ENCODE measurements at regions not wholly inside any gene's neighbourhood (a gene's known extent, or its start where the extent isn't known, plus 50 kb on each side); places are given as distances from the start of the nearest gene placed in this dataset.
"Not testable (repeated sequence)": the region's sequence is repeated elsewhere in the genome, so short reads cannot be mapped to it uniquely, and the experiment has no call there.

DNA sequence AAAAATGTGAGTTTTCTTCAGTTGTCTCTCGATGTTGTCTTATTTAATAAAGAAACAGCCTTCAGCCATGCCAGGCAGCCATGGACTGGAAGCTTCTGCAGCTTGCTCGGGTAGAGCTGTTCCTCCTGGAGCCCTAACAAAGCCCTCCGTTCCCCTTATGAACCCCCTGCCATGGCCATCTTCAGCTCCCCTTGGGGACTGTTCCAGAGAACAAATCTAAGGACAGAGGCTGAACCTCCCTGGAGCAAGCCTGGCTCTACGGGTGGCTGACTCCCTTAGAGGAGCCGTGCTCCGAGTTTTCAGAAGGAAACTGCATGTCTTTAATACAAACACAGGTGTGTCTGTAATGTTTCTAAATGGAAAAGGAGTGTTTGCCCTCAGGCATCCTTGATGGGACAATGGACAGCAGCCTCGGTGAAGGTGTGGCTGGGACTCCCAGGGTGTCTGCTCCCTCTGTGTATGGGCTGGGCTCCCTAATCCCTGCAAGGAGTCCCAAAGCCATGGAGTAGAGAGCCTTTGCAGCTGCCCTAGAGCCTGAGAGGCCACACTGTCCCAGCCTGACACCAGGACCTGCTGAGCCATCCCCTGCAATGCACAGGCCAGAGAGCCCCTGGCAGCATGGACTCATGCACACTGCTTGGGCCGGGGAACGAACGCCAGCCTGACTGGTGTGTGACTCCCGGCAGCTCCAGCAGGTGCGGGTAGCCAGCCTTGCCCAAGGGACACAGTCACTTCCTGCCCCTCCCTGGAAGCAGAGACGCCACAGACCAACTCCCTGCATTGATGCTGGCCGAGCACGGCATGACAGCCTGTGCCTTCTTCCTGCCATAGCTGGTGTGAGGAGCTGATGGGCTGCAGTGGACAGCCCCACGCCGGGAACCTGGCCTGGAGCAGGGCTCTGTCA lies 381.8 kb downstream of the TCERG1L start:
- DNase-seq = no peak

DNA sequence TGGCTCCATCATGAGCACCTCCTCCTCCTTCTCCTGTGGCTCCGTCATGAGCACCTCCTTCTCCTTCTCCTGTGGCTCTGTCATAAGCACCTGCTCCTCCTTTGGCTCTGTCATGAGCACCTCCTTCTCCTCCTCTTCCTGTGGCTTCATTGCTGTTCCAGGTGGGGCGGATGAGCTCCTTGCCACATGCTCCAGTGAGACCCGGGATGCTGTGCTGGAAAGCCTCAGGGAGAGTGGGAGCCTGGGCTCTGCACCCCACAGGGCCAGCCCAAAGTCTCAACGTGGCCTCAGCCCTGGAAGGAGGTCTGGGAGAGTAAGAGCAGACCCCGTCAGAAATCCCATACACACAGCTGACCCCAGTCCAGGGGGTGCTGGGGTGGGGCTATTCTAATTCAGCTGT lies 380.7 kb downstream of the TCERG1L start:
- DNase-seq = no peak

DNA sequence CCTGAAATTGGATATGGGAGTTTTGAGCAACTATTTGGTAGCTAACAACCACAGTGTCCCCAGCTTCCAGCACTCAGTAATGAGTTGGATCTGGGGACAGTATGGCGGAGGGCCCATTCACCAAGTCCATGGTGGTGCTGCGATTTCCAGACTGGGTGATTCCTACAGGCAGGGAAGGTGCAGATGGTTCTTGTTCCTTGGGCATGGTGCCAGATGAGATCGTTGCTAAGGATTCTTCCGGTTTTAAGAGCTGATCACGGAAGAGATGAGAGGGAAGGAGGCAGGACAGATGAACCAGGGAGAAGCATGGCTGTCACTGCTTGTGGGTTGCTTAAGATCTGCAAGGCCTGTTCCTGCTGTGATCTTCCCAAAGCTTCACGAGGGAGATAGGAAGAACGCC lies 380.3 kb downstream of the TCERG1L start:
- no peak for DNase-seq

GRCh38 chr10:130932326-130933007 lies 379.1 kb downstream of the TCERG1L start:
- no peak for DNase-seq

DNA sequence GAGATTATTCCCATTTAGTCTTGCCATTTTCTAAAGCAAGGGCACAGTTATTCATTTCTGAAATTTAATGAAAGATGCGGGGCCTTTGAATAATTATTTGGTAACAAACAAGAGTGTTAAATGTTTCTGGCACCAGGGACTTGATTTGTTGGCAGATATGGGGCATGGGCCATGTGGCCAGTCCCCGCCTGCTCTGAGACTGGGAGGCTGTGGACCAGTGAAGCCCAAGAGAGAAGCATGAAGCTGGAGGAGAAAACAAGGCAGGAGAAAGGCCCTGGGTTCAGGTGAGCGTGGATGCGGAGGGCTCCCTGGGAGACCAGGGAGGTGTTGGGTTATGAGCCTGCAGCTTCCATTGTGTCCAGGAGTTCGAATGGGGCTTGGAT lies 378.5 kb downstream of the TCERG1L start:
- no peak for DNase-seq

DNA sequence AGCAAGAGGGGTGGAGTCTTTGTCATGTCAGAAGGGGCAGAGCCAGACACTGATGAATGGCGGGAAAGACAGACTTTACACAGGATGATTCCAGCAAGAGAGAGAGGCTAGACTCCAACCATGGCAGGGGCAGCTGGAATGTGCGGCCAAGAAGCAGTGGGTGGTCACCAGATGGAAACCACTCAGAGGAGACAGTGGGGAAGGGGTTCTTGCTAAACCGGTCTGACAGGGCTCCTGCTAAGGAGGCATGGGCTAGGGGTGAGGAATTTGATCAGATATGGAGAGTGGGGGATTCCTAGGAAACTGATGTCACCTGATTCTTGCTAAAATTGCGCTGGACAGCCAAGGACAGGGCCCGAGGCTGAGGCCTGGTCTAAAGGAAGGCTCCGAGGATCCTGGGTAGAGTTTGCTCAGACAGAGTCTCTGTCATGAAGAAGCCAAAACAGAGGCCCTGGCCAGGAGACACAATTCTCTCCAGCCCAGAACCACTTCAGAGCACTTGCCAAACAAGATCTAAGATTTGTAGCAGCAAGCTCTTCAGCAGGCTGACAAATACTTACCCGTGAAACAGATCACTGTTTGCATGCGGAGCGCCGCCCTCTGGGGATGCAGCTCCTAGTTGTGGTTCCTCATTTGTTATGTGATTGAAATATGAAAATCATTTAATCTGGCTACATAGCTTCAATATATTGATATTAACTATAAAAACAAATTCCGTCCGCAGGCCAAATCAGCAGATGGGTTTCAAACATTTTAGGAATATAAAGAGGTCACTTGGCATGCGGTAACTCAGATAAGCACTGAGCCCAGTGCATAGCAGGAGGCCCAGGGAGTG lies 377.0 kb downstream of the TCERG1L start:
- no peak for DNase-seq

GRCh38 chr10:130935128-130935439 lies 376.4 kb downstream of the TCERG1L start:
- no peak for DNase-seq

- DNase-seq = no peak
Observed at GRCh38 chr10:130935897-130936550, 375.5 kb downstream of the TCERG1L start.

DNA sequence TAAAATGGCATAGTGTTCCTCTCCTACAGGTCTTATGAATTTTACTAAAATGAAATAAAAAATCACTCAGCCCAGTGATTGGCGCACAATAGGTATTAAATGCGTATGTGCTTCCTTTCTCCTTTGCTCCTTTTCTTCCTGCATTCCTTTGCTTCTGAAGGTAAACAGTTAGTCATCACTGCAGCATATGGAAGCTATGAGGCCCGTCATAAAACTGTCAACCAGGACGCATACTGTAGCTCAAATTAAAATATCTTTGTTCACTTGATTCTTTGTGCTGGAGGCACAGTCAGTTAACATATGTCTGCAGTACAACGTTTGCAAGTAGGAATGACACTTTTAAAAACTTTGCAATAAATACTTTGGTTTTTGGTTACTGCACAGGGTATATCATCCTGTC lies 374.7 kb downstream of the TCERG1L start:
- no peak for DNase-seq

DNA sequence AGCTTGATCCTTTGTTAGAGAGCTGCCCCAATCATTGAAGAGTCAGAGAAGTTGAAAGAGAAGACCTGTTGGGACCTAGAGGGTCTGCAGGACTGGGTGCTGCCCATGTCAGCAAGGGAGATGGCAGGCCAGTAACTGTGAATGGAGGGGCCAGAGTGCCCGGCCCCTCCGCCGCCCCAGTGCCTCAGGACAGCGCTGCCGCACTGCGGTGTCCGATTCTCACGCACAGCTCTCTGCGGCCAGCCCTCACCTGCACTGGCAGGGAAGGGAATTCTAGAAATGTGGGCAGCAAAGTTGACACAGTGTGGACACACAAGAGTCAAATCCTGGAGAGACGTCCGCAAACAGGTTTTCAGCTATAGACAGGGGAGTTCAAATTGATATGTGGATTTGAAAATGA lies 373.5 kb downstream of the TCERG1L start:
- DNase-seq = no peak

GRCh38 chr10:130938891-130939290 lies 372.6 kb downstream of the TCERG1L start:
- not testable (repeated sequence) for DNase-seq

DNA sequence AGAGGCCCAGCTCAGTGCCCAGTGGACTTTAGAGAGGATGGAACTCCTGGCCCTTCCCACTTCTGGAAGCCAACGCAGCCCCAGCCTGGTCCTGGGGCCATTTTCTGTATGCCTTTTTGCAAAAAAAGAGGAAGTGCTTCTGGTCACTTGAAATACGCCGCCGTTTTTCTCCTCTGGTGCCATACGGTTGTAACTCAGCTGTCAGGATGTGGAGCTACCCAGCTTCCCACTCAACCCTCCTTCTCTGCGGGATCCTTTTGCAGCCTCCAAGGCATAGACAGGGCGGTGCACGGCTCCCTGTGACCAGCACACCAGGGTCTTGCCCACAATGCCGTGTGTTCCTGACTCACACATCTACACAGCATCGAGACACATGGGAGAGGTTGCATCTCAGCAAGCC lies 369.6 kb downstream of the TCERG1L start:
- peak in 2 of 3 donors; percentile 1 for DNase-seq

GRCh38 chr10:130952086-130952485 lies 359.4 kb downstream of the TCERG1L start:
- DNase-seq = no peak

DNA sequence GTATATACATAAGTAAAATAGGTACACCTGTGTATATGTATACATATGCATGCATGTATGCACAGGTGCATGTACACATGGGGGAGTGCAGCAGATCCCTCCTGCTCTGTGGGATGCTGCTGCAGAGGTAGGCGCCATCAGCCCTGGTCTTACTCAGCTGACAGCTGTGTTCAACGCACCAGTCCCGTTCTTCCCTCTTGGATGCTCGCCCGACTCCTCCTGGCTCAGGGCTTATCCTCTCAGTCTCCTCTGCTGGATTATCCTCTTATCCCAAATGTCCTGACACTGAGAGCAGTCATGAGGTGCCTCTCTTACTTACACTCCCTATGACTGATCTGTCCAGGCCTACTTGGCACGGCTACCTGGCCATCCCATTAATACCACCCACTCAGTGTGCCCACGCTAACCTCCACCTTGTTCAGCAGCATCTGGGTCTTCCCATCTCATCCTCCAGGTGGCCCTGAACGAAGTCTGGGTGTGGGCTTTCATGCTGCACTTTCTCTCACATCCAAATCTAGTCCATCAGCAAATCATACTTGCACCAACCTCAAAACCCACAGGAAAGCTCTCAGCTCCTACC lies 357.1 kb downstream of the TCERG1L start:
- no peak for DNase-seq

DNA sequence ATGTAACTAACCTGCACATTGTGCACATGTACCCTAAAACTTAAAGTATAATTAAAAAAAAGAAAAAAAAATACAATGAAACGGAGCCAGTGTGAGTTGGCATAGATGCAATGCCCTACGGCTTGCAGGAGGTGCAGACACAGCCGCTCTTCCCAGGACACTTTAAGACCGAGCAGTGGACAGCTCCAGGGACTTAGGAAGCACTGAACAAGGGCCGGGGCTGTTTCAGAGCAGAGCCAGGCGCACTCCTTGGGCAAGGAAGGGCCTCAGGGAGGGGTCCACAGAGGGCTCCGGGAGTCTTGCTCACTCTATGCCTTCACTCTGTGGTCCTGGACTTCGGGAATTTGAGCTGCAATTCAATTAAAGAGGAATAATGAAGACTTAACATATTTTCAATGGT lies 355.3 kb downstream of the TCERG1L start:
- no peak for DNase-seq

GRCh38 chr10:130957423-130957822 lies 354.1 kb downstream of the TCERG1L start:
- no peak for DNase-seq

DNA sequence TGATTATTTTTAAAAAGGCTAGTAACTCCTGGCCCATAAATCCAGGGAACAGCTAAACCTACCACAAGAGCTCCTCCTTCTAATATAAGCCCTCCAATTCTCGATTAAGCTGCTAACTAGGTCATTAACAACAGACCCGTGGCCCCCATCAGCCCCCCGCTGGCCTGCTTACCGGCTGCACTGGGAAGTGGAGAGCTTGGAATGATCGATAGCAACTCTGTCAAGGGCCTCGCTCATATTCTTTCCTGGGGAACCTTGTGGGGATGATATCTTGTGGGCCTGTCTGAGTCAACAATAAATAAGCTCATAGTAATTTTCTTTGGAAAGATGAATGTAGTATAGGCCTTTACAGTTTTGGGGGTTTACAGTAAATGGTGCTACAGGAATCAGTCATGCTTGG lies 353.5 kb downstream of the TCERG1L start:
- DNase-seq = no peak

DNA sequence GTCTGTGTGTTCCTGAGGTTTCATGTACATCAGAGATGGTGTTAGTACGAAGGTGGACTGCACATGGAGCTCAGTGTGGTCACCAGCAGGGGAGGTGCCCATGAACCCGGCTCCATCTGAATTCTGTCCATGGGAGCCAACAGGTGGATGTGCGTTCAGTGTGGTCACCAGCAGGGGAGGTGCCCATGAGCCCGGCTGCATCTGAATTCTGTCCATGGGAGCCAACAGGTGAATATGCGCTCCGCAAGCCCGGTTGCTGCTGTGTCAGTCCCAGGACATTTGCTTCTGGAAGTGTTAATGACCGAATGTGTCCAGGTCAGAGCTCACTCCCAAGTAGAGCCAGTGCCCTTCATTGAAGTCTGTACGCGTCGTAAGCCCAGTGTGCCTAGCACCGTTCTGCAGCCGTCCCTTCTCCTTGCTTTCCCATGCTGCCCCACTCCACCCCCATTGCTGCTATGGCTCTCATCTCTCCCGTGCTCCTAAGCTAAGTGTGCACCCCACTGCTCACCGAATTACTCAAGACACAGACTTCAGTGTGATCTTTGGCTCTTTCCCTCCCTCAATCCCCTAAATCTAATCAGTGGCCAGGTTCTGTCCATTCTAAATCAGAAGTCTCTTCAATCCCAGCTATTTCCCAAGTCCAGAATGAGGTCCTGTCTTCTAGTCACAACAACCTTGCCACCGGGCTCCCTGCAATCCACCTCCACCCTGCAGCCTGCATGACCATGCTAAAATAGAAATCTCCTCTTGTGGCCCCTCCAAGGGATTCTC lies 352.4 kb downstream of the TCERG1L start:
- no peak for DNase-seq

- DNase-seq = no peak
Observed at GRCh38 chr10:130959752-130960195, 351.7 kb downstream of the TCERG1L start.

DNA sequence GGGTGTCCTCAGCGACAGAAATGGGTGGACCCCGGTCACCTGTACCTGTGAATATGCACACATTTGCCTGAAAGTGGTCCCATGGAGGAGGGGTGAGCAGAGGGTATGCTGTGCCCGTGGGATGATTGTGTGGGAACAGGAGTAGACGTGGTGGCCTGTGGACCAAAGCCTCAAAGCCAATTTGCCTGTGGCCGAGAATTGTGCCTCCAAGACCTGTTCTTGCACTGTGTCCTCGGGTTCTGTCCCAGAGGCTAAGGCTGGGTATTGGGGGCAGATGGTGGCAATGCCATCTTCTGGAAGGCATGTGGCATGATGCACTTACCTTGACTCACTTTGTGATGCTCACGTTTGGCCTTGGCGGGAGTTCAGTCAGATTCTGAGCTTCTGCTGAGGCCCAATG lies 351.0 kb downstream of the TCERG1L start:
- no peak for DNase-seq

DNA sequence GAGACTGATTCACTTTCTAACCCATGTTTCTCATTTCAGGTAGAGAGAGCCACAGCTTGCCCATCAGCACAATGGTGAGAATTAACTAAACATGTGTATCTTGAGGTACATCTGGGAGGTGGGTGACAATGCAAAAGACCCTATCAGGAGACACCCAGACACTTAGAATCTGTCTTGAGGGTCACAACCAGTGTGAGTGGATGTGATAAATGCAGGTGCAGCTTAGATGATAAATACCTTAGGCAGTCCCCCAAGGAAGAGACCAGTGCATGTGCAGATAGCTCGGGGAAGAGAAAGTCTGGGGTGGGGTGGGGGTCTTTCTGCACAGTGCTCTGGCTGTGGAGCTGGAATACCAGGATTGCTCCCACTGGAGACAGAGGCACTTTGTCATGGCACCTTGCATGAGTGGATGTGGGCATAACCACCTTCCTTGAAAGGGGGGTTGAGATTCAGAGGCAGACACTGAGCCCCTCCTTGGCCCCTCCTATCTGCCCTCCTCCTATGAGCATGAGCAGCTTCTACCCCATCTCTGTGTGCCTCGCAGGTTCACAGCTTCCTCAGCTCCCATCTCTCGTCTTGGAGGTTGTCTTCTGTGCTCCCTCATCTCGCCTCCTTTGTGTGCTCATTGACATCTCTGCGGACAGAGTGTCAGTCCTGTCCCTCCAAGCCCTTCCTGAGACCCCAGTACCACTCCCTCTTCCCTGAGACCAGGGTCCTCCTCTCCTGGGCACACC lies 349.8 kb downstream of the TCERG1L start:
- no peak for DNase-seq

Measured in suppressor macrophage treated with lipopolysaccharide for 1 hour (primary cell).